CD4-positive, alpha-beta T cell treated with Interleukin-17A for 4 hours (primary cell): ENCODE measurements at regions not wholly inside any gene's neighbourhood (a gene's known extent, or its start where the extent isn't known, plus 50 kb on each side); places are given as distances from the start of the nearest gene placed in this dataset.

Experiments
- DNase-seq: peaks from one replicate; pipeline ENCODE4 v3.0.0-alpha.2; 2020; ENCODE audit warnings: mixed read lengths

DNA sequence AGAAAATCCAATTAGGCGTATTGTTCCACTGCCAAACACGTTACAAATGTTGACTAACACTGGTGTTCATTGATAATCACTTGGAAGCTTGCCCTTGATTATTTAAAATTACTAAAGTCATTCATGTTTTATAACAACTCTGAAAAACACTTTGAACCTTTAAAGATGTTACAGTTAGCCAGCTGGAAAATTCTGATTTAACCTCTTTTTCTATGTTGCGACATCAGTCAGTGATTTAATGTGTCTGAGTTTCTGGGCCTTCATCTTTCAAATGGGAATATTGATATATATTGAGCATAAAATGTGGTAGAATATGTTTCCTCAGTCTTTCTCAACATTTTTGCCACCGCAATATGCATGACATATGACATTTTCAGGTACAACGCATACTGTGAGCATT lies 274.1 kb upstream of the TENM3 start:
- no peak for DNase-seq

- no peak for DNase-seq
These were observed 272.8 kb upstream of the TENM3 start for GRCh38 chr4:181970366-181970765.

GRCh38 chr4:181971411-181971810 lies 271.8 kb upstream of the TENM3 start:
- DNase-seq, result no peak

- DNase-seq, result no peak
These were observed 271.2 kb upstream of the TENM3 start for GRCh38 chr4:181971973-181972372.

GRCh38 chr4:181976764-181977163 lies 266.4 kb upstream of the TENM3 start:
- no peak for DNase-seq

- DNase-seq, result no peak
These were observed 260.8 kb upstream of the TENM3 start for GRCh38 chr4:181982437-181982836.

- DNase-seq, result no peak
These were observed 260.3 kb upstream of the TENM3 start for GRCh38 chr4:181982856-181983255.

DNA sequence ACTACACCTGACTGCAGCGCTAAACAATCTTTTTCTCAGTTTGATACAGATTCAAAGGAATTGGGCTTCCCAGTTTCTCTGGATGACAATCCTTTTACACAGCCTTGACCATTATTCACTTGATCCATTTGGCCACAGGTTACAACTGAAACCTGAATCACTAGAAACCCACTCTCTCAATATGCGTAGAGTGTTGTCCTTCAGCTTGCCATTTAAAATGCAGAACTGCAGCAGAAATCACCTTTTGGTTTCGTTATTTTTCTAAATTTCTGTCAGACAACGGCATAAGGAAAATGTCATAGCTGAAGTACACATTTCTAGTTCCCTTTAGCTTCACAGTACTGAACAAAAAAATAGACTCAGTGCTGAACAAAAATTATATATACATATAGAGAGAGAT lies 255.8 kb upstream of the TENM3 start:
- DNase-seq, result no peak

DNA sequence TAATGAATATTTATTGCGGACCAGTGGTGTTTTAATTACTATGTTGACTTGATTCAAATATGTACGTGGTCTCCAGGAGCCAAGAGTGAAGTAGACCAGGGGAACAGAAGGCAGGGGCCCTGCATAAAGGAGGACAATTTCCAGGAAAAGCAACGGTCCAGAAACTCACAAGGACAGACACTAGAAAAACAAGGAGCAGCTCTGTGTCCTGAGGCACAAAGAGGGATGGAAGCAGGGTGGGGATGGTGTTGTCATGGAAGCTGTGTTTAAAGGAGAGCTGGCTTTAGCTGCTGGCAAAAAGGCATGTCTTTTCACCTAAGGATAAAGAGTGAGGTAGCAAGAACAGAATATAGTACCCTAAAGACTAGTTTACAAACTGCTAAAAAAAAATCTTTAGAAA lies 254.1 kb upstream of the TENM3 start:
- no peak for DNase-seq

- no peak for DNase-seq
These were observed 251.7 kb upstream of the TENM3 start for GRCh38 chr4:181991369-181992108.

GRCh38 chr4:181998398-181999295 lies 244.6 kb upstream of the TENM3 start:
- DNase-seq, result no peak

- no peak for DNase-seq
These were observed 243.1 kb upstream of the TENM3 start for GRCh38 chr4:182000077-182000476.

DNA sequence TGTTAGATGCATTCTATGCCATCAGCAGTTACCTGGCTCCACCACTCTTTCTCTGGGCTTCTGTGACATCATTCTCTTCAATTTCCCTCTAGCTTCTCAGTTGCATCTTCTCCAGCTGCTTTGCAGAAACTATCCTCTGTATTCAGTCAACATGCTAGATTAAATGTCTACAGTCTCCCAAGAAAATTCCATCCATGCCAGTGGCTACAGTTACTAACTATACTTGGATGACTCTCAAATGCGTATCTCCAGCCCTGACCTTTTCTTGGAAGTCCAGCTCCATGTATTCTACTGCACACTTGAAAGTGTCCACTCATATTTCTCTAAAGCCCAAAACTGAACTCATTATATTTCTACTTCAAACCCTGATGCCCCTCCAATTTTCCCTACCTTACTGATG lies 232.3 kb upstream of the TENM3 start:
- DNase-seq, result no peak

GRCh38 chr4:182014164-182014563 lies 229.0 kb upstream of the TENM3 start:
- no peak for DNase-seq

GRCh38 chr4:182015014-182015413 lies 228.2 kb upstream of the TENM3 start:
- no peak for DNase-seq

- no peak for DNase-seq
These were observed 227.3 kb upstream of the TENM3 start for GRCh38 chr4:182015893-182016292.

GRCh38 chr4:182017038-182017437 lies 226.2 kb upstream of the TENM3 start:
- no peak for DNase-seq

GRCh38 chr4:182018691-182019090 lies 224.5 kb upstream of the TENM3 start:
- DNase-seq, result no peak

DNA sequence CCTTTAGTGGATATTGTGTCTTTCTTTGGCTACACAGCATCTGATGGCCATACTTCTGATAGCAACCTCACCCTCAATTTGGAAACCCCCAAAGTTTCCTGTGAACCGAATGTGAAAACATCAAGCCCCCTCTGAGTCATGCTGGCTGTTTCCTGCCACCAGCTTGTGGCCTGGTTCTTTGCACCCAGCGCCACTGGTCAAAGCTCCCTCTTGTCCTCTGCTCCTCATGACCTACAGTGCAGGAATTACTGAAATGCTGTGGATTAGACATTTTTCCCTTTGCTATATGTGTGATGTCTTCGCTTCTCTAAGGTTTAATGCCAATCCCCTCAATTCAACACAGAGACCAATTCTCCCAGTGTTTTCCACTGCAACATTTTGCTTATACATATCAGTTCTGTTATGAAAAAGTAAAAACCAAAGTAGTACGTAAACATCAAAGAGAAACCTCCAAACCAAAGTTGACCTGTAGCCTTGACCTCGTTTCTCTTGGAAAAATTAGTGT lies 224.0 kb upstream of the TENM3 start:
- DNase-seq, result no peak

- no peak for DNase-seq
These were observed 220.3 kb upstream of the TENM3 start for GRCh38 chr4:182022909-182023308.

GRCh38 chr4:182023469-182023868 lies 219.7 kb upstream of the TENM3 start:
- no peak for DNase-seq

DNA sequence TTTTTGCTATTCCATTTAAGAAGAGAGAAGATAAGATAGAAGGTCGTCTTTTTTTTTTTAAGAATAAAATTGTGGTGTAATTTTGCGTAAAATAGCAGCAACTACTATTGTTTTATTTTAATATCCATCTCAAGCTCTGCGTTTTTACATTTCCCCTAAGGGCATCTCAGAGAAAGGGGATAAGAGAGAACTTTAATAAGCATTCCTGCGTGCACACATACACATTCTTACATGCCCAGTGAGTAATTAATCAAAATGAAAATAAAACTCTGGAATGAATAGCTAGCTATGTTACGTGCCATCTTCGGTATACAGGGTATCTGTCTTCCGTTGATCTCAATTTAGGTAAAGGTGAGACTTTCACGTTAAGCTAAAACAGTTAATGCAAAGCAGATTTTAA lies 200.3 kb upstream of the TENM3 start:
- no peak for DNase-seq

- no peak for DNase-seq
These were observed 194.3 kb upstream of the TENM3 start for GRCh38 chr4:182048871-182049270.

DNA sequence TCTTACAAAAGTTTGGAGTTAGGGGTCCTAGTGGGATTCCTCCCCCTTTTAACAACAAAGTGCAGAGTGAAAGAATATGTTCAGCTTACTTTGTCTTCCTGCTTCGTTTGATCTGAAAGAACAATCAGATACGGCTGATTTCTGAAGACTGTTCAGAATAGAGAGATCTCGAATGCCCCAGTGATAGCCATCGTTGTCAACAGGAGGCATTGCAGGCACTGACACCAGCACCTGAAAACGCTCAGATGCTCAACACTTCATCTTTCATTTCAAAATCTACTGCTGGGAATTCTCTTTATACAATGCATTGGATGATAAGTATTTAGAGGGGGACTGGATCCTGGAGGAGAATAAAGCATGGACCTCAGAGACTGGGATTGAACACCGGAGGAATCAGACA lies 186.3 kb upstream of the TENM3 start:
- DNase-seq, result no peak
